Stimulated activated effector memory CD8-positive, alpha-beta T cell treated with anti-CD3 and anti-CD28 coated beads, Interleukin-12 subunit alpha, Interleukin-12 subunit beta, amount 100 ng/mL, for 72 hours (primary cell): ENCODE measurements at regions not wholly inside any gene's neighbourhood (a gene's known extent, or its start where the extent isn't known, plus 50 kb on each side); places are given as distances from the start of the nearest gene placed in this dataset.

Source experiments
- ATAC-seq: fragments of 150-1000 bp; cut with Tn5 transposase; 2 replicates; pipeline ENCODE4 v1.10.0; 2021
- DNase-seq, 2 donors: peaks; one replicate each; pipeline ENCODE4 v3.0.0; 2021 to 2022; ENCODE audit warnings: low spot score in 2 of 2
- H3K27ac Mint-ChIP-seq: one replicate; pipeline ENCODE4 v1.8.0; 2022; ENCODE audit warnings: mild to moderate bottlenecking, mixed read lengths
- H3K36me3 Mint-ChIP-seq: one replicate; pipeline ENCODE4 v1.8.0; 2022; ENCODE audit warnings: mild to moderate bottlenecking, mixed read lengths
- H3K4me1 Mint-ChIP-seq: one replicate; pipeline ENCODE4 v1.8.0; 2022; ENCODE audit warnings: mixed read lengths
- H3K4me3 Mint-ChIP-seq: one replicate; pipeline ENCODE4 v1.8.0; 2022; ENCODE audit warnings: mild to moderate bottlenecking, mixed read lengths
- H3K9me3 Mint-ChIP-seq: one replicate; pipeline ENCODE4 v1.8.0; 2022; ENCODE audit warnings: mixed read lengths

GRCh38 chr10:43822631-43823580 lies 174.2 kb upstream of the ZNF32 start:
- DNase-seq, result no peak
- H3K9me3 Mint-ChIP-seq, result no peaks in the 10 kb centered on the region
- H3K27ac Mint-ChIP-seq, result no peak overlapping the region
- peak; percentile 65 for ATAC-seq
- no peak overlapping the region for H3K4me3 Mint-ChIP-seq
- no peaks in the 10 kb centered on the region for H3K36me3 Mint-ChIP-seq
- peaks cover 23% of the 10 kb centered on the region for H3K4me1 Mint-ChIP-seq

GRCh38 chr10:43821103-43821502 lies 172.4 kb upstream of the ZNF32 start:
- Mint-ChIP-seq H3K4me3 (no peak overlapping the region), H3K4me1 (peaks cover 41% of the 10 kb centered on the region), H3K27ac (no peak overlapping the region), H3K9me3 (no peaks in the 10 kb centered on the region), H3K36me3 (no peaks in the 10 kb centered on the region)
- ATAC-seq, result no peak
- no peak for DNase-seq

DNA sequence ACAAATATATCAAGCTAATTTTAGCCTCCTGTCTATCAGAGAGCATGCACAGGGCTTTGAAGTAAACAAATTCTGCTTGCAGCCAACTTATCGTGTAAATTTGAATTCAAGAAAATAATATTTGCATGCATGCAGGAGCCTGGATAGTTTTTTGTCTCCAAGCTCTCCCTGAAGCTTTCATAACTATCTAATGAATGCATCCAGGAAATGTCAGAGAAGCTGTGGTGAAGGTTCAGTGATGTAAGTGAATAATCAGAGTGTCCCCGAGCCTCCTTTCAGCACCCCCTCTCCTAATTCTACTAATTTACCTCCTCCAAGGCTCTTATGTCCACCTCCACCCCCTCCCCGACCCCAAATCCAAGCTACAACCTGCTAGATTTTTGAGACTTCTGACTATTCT lies 172.0 kb upstream of the ZNF32 start:
- no peak for DNase-seq
- Mint-ChIP-seq H3K27ac (no peak overlapping the region), H3K9me3 (no peaks in the 10 kb centered on the region), H3K4me1 (peaks cover 45% of the 10 kb centered on the region), H3K36me3 (no peaks in the 10 kb centered on the region), H3K4me3 (no peak overlapping the region)
- no peak for ATAC-seq

DNA sequence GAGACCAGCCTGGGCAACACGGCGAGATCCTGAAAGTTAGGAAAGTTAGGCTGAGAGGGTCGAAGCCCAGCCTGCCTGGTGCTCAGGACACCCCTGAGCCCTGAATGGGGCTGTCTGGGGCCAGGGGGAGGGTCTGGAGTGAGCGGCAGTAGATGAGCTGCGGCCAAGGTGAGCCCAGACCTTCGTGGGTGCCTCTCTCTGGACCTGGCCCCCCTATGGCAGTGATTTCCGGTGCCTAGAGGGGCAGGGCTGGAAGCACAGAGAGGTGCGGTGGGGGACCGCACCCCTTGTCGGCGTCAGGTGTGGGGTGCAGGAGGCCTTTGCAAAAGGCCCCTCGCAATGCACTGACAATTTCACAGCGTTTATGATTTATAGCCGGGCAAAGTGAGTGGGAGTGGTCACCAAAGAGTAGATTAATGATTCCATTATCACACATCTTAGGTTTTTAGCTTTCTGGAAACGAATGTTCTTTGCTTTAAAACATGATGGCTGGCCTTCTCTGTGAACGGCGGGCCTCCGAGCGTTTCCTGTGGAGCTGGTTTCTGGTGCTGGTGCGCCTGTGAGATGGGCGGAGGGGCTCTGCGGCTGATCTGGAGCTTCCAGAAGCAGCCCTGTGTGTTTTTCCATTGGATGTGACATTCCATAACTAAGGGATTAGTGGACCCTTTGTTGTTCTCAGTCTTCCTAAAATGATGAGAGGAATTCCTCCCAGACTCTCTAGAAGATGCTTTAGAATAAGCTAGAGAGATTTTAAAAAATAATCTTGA lies 171.0 kb upstream of the ZNF32 start:
- DNase-seq, result peak in 1 of 2 donors; percentile 35
- no peak for ATAC-seq
- Mint-ChIP-seq H3K27ac (peak overlapping the region; percentile 10), H3K4me3 (no peak overlapping the region), H3K9me3 (no peaks in the 10 kb centered on the region), H3K36me3 (no peaks in the 10 kb centered on the region), H3K4me1 (peaks cover 55% of the 10 kb centered on the region)

GRCh38 chr10:43818687-43819086 lies 170.0 kb upstream of the ZNF32 start:
- DNase-seq (peak in 1 of 2 donors; percentile 40), ATAC-seq (no peak)
- Mint-ChIP-seq H3K27ac (no peak overlapping the region), H3K4me1 (peaks cover 57% of the 10 kb centered on the region), H3K9me3 (no peaks in the 10 kb centered on the region), H3K36me3 (no peaks in the 10 kb centered on the region), H3K4me3 (no peak overlapping the region)

DNA sequence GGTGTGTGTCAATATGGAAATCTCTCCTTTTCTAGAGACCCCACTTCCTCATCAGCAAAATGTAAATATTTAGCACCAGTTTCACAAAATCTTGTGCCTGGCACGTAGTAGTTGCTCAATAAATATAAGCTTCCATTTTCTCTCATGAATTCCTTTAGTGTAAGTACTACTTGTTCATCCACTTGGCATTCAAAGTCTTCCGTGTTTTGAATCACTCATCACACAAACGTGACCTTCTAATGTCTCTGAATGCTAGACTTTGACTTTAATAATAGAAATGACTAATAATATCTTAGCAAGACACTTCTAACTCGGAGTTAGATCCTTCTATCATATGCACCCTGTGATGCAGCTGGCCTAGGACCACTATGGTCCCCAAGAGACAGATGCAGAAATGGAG lies 168.7 kb upstream of the ZNF32 start:
- Mint-ChIP-seq H3K9me3 (no peaks in the 10 kb centered on the region), H3K36me3 (no peaks in the 10 kb centered on the region), H3K4me1 (peaks cover 48% of the 10 kb centered on the region), H3K27ac (no peak overlapping the region), H3K4me3 (no peak overlapping the region)
- ATAC-seq, result no peak
- no peak for DNase-seq

GRCh38 chr10:43816351-43817321 lies 168.0 kb upstream of the ZNF32 start:
- peak; percentile 99 for ATAC-seq
- peak overlapping the region; percentile 21 for H3K27ac Mint-ChIP-seq
- H3K36me3 Mint-ChIP-seq, result no peaks in the 10 kb centered on the region
- H3K4me1 Mint-ChIP-seq, result peaks cover 42% of the 10 kb centered on the region
- no peaks in the 10 kb centered on the region for H3K9me3 Mint-ChIP-seq
- H3K4me3 Mint-ChIP-seq, result peak overlapping the region; percentile 40
- peak; percentile 48 to 77 for DNase-seq

DNA sequence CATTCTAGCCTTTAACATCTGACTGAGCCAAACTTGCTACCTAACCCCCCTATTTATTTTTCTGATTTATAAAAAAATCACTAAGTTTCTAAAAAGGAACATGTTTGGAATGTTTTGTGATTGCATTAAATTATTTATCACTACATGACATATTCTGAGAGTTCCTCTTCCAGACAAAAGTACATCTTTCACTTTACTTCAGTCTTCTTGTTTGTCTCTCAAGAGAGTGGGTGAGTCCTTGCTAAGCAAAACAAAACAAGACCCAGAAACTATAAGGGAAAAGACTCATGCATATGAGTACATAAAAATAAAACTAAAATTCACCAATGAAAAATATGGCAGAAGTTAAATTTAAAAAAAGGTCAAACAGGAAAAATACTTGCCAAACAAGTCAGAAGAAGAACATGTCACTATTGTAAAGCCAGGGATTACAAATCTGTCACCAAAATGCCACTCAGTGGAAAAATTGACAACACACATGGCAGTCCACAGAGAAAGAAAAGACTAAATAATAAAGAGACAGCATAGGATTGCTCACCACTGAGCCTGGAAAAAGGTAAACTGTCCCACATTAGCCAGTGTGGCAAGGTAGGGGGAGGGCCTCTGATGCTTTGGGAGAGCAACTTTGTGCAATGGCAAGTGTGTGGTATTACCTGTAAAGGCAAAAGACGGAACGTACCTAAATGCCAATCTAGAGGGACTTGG lies 166.7 kb upstream of the ZNF32 start:
- ATAC-seq, result peak; percentile 57
- Mint-ChIP-seq H3K27ac (no peak overlapping the region), H3K4me1 (peaks cover 50% of the 10 kb centered on the region), H3K4me3 (peak overlapping the region; percentile 40), H3K9me3 (no peaks in the 10 kb centered on the region), H3K36me3 (no peaks in the 10 kb centered on the region)
- DNase-seq, result no peak

DNA sequence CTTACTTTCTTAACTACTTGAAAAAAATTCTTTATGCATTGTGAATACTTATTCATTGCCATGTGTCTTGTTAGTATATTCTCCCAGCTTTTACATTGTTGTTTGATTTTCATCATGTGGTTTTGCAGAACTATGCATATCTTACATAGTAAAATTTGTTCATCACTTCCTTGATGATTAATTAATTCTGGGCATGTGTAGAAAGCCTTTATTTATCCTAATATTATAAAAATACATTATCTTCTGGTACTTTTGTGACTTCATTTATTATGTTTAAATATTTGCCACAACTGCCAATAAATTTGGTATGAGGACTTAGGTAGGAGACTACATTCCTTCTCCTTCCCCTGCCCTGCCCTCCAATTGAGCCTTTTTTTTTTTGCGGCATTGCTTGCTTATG lies 166.0 kb upstream of the ZNF32 start:
- DNase-seq (no peak), ATAC-seq (no peak)
- Mint-ChIP-seq H3K4me3 (no peak overlapping the region), H3K36me3 (no peaks in the 10 kb centered on the region), H3K4me1 (peaks cover 50% of the 10 kb centered on the region), H3K9me3 (no peaks in the 10 kb centered on the region), H3K27ac (no peak overlapping the region)

DNA sequence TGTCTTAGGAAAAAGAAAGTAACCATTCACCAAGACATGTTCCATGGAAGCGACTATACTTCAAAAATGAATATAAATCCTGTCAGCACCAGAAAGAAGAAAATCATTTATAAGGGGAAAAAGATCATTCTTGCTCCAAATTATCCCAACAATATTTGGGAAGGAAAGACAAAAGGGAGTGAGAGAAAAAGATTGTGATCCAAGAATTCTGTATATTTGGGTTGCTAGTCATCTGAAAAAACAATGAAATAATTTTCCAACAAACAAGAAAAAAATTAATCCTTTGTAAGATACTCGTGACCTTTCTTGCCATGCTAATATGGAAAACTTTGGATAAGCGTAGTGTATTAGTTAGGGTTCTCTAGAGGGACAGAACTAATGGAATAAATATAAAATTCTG lies 163.2 kb upstream of the ZNF32 start:
- Mint-ChIP-seq H3K9me3 (no peaks in the 10 kb centered on the region), H3K4me3 (no peak overlapping the region), H3K27ac (no peak overlapping the region), H3K4me1 (peaks cover 46% of the 10 kb centered on the region), H3K36me3 (no peaks in the 10 kb centered on the region)
- no peak for ATAC-seq
- DNase-seq, result no peak

GRCh38 chr10:43809211-43809930 lies 160.7 kb upstream of the ZNF32 start:
- Mint-ChIP-seq H3K36me3 (no peaks in the 10 kb centered on the region), H3K9me3 (no peaks in the 10 kb centered on the region), H3K4me3 (no peak overlapping the region), H3K27ac (no peak overlapping the region), H3K4me1 (peaks cover 29% of the 10 kb centered on the region)
- ATAC-seq, result no peak
- DNase-seq, result no peak

GRCh38 chr10:43808136-43808535 lies 159.5 kb upstream of the ZNF32 start:
- ATAC-seq, result peak; percentile 90
- Mint-ChIP-seq H3K4me3 (no peak overlapping the region), H3K27ac (no peak overlapping the region), H3K4me1 (peaks cover 29% of the 10 kb centered on the region), H3K36me3 (no peaks in the 10 kb centered on the region), H3K9me3 (no peaks in the 10 kb centered on the region)
- DNase-seq, result peak in 1 of 2 donors; percentile 38

- H3K4me1 Mint-ChIP-seq, result peaks cover 29% of the 10 kb centered on the region
- DNase-seq (peak in 1 of 2 donors; percentile 46), ATAC-seq (no peak)
- no peak overlapping the region for H3K4me3 Mint-ChIP-seq
- no peaks in the 10 kb centered on the region for H3K9me3 Mint-ChIP-seq
- H3K36me3 Mint-ChIP-seq, result no peaks in the 10 kb centered on the region
- no peak overlapping the region for H3K27ac Mint-ChIP-seq
Observed at GRCh38 chr10:43806831-43807640, 158.4 kb upstream of the ZNF32 start.
